Endothelial cell of umbilical vein (primary cell): ENCODE measurements at regions not wholly inside any gene's neighbourhood (a gene's known extent, or its start where the extent isn't known, plus 50 kb on each side); places are given as distances from the start of the nearest gene placed in this dataset.

Experiments
- BruUV-seq: library from RNA; stranded (reverse); fragments of 400-500 nt; replicated peaks from 2 replicates; lab custom pipeline; 2021; lab: Mats Ljungman, UMichigan
- CTCF ChIA-PET: fragments of 300-600, 350-600 bp; sonication (Branson Sonifier 250); formaldehyde crosslinking; loops from one replicate; lab custom pipeline; 2021; ENCODE audit warnings: antibody characterized with exemption, inconsistent platforms; lab: Charles Lee
- POLR2A ChIA-PET: fragments of 300-600, 350-600 bp; sonication (Branson Sonifier 250); formaldehyde crosslinking; loops from one replicate; lab custom pipeline; 2021; ENCODE audit warnings: antibody characterized with exemption, inconsistent platforms; lab: Charles Lee
- DNase-seq: peaks from one replicate; pipeline ENCODE4 v3.0.0-alpha.2; 2011; ENCODE audit warnings: low read depth, low spot score
- FAIRE-seq: peaks from 2 replicates; lab custom pipeline; 2011; peaks lifted over from hg19 to GRCh38; lab: Jason Lieb, UNC
- H2AFZ ChIP-seq: 2 replicates; pipeline ENCODE4 v1.6.0; 2012; ENCODE audit warnings: low read depth, low read length, control low read depth, inconsistent platforms
- H3K27ac ChIP-seq: 2 replicates; pipeline ENCODE4 v1.5.1; 2011; ENCODE audit warnings: low read depth, mild to moderate bottlenecking, control low read depth, low read length, moderate library complexity; ENCODE audit not compliant: insufficient read depth
- H3K27me3 ChIP-seq, 2 experiments: 2 replicates each; pipeline versions ENCODE4 v1.6.0 to v1.6.1; 2011; ENCODE audit warnings: low read length in 2 of 2, mixed read lengths in 1 of 2; ENCODE audit not compliant: control insufficient read depth in 2 of 2, insufficient read depth in 2 of 2
- H3K36me3 ChIP-seq, 2 experiments: 2 replicates in 1 of 2; 3 replicates in 1 of 2; pipeline ENCODE4 v1.5.1; 2011; ENCODE audit warnings: low read length in 2 of 2, mild to moderate bottlenecking in 1 of 2, moderate library complexity in 1 of 2; ENCODE audit not compliant: control insufficient read depth in 2 of 2, insufficient read depth in 2 of 2; ENCODE audit errors: extremely low read depth in 1 of 2
- H3K4me1 ChIP-seq: 3 replicates; pipeline ENCODE4 v1.5.1; 2011; ENCODE audit warnings: mild to moderate bottlenecking, low read length; ENCODE audit not compliant: control insufficient read depth, insufficient read depth; ENCODE audit errors: extremely low read depth
- H3K4me2 ChIP-seq: 2 replicates; pipeline ENCODE4 v1.6.1; 2011; ENCODE audit warnings: low read length, control low read depth, mixed read lengths; ENCODE audit not compliant: insufficient read depth
- H3K4me3 ChIP-seq, 3 experiments: fragments of 200-600 bp in 1 of 3; sonication (generic), shearing (Covaris generic) in 1 of 3; replicated peaks in 1 of 3; 2 replicates each; pipeline ENCODE4 v1.5.1; 2011 to 2016; ENCODE audit warnings: control low read depth in 3 of 3, low read length in 3 of 3, mild to moderate bottlenecking in 2 of 3, inconsistent platforms in 1 of 3, low read depth in 1 of 3, moderate library complexity in 1 of 3; ENCODE audit not compliant: insufficient read depth in 1 of 3
- H3K79me2 ChIP-seq: 2 replicates; pipeline ENCODE4 v1.6.0; 2012; ENCODE audit warnings: low read length, inconsistent platforms; ENCODE audit not compliant: control insufficient read depth, insufficient read depth
- H3K9ac ChIP-seq: replicated peaks from 2 replicates; pipeline ENCODE3; 2011; ENCODE audit warnings: low read length, control low read depth; ENCODE audit not compliant: insufficient read depth; ENCODE audit errors: extremely low read depth
- H3K9me1 ChIP-seq: replicated peaks from 3 replicates; pipeline ENCODE4 v1.6.0; 2011; ENCODE audit warnings: mild to moderate bottlenecking, low read length; ENCODE audit not compliant: control insufficient read depth, insufficient read depth; ENCODE audit errors: extremely low read depth
- H3K9me3 ChIP-seq: replicated peaks from 2 replicates; pipeline ENCODE4 v1.5.1; 2012; ENCODE audit warnings: low read length, inconsistent platforms; ENCODE audit not compliant: control insufficient read depth, insufficient read depth
- H4K20me1 ChIP-seq: replicated peaks from 2 replicates; pipeline ENCODE3; 2011; ENCODE audit warnings: mild to moderate bottlenecking, low read length; ENCODE audit not compliant: control insufficient read depth, insufficient read depth; ENCODE audit errors: extremely low read depth
- CTCF ChIP-seq, 2 donors: IDR thresholded peaks; 1 replicate in 1 of 2; 2 replicates in 1 of 2; pipeline ENCODE4 v1.5.1; 2011; ENCODE audit warnings: low read length in 2 of 2, mild to moderate bottlenecking in 2 of 2, moderate library complexity in 2 of 2, control low read depth in 1 of 2, inconsistent platforms in 1 of 2, low read depth in 1 of 2; ENCODE audit not compliant: insufficient read depth in 1 of 2; ENCODE audit errors: extremely low read depth in 1 of 2
- EZH2 ChIP-seq: IDR thresholded peaks from 2 replicates; pipeline ENCODE4 v1.6.1; 2012; ENCODE audit warnings: borderline replicate concordance, low read depth, mild to moderate bottlenecking, moderate library complexity, low read length, inconsistent platforms; ENCODE audit not compliant: severe bottlenecking
- FOS ChIP-seq: IDR thresholded peaks from 2 replicates; pipeline ENCODE4 v1.6.1; 2011; ENCODE audit warnings: mild to moderate bottlenecking, low read length, moderate library complexity, borderline replicate concordance; ENCODE audit not compliant: insufficient read depth
- GATA2 ChIP-seq: IDR thresholded peaks from 2 replicates; pipeline ENCODE4 v1.7.0; 2011; ENCODE audit warnings: low read depth, mild to moderate bottlenecking, moderate library complexity, mixed read lengths, low read length; ENCODE audit not compliant: insufficient read length, insufficient read depth
- JUN ChIP-seq: IDR thresholded peaks from 2 replicates; pipeline ENCODE4 v1.6.1; 2011; ENCODE audit warnings: borderline replicate concordance, low read depth; ENCODE audit not compliant: insufficient read length, insufficient read depth
- MYC ChIP-seq: IDR thresholded peaks from one replicate; pipeline ENCODE4 v1.6.1; 2011; ENCODE audit warnings: mild to moderate bottlenecking, low read depth, low read length
- POLR2A ChIP-seq: IDR thresholded peaks from 2 replicates; pipeline ENCODE4 v1.6.1; 2012; ENCODE audit warnings: low read depth, mild to moderate bottlenecking, control low read depth, low read length
- POLR2AphosphoS5 ChIP-seq: IDR thresholded peaks from 2 replicates; pipeline ENCODE4 v1.6.1; 2012; ENCODE audit warnings: low read depth, mild to moderate bottlenecking, control low read depth, low read length, moderate library complexity; ENCODE audit not compliant: insufficient read depth
- dilution Hi-C: fragments of 300-500 bp; cut with MboI; formaldehyde crosslinking; loops from one replicate; pipeline ENCODE4 v1.15.0; 2019; ENCODE audit warnings: low sequenced_read_pairs; ENCODE audit not compliant: extremely low pct_ligation_motif_present
- intact Hi-C: fragments of 100-400 bp; cut with micrococcal nuclease; formaldehyde crosslinking; loops from one replicate; pipeline ENCODE4 v1.10.0; 2022
- TF ChIP-seq, protein P1 (sequence below): IDR thresholded peaks from 2 replicates; pipeline ENCODE4 v1.6.1; 2011; ENCODE audit not compliant: insufficient read depth, insufficient read length

DNA sequence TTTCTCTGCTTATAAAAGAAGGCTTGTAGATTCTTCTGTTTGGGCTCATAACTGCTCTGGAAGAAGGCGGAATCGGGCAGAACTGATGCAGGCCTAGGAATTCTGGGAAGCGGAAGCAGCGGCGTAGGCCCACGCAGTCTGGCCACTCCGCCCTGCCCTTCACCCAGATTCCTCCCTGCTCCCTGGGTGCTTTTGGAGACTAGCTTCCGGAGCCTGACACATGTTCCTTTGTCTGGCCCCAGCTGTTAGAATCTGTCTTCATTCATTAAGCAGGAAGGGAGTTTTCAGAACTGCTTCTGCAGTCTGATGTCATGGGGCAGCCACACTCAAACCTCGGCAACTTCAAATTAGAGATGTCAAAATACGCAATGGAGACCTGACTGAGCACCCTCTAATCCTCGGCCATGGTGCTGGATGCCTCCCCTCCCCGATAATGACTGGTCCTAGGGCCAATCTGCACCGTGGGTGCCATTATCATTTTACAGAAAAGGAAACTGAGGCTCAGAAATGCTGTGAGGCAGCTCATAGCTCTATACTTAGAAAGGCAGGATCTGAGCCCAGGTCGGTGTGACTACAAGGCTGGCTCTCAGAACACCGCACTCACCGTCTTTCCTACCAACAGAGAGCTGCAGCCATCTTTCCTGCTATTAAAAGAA is 275.7 kb downstream of the MYCN start:
- no peaks in the 10 kb centered on the region for H3K9me3 ChIP-seq
- FAIRE-seq = no peak
- no peaks in the 10 kb centered on the region for H4K20me1 ChIP-seq
- no peaks in the 10 kb centered on the region for H3K9me1 ChIP-seq
- TF ChIP-seq, protein P1, sequence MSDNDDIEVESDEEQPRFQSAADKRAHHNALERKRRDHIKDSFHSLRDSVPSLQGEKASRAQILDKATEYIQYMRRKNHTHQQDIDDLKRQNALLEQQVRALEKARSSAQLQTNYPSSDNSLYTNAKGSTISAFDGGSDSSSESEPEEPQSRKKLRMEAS = no peak
- TF ChIP-seq JUN (no peak), CTCF (IDR thresholded peaks at IDR 0.05; ENCODE audit: extremely low read depth in 1 of 2, insufficient read depth in 1 of 2, low read depth in 1 of 2, low read length in 2 of 2) (no peak), GATA2 (no peak), MYC (no peak), FOS (no peak), POLR2AphosphoS5 (no peak), POLR2A (no peak), EZH2 (no peak)
- no peak overlapping the region for H3K9ac ChIP-seq
- ChIA-PET CTCF (no interaction called here), POLR2A (no interaction called here)
- H3K79me2 ChIP-seq = no peaks in the 10 kb centered on the region
- H2AFZ ChIP-seq = no peak overlapping the region
- H3K27ac ChIP-seq = no peak overlapping the region
- dilution Hi-C loops = no loop called here
- no peaks in the 10 kb centered on the region for H3K4me1 ChIP-seq
- H3K27me3 ChIP-seq = no peaks in the 10 kb centered on the region
- intact Hi-C loops = no loop called here
- H3K36me3 ChIP-seq = no peaks in the 10 kb centered on the region
- no TSS peak for BruUV-seq
- H3K4me3 ChIP-seq = no peak overlapping the region
- no peak overlapping the region for H3K4me2 ChIP-seq
- DNase-seq = no peak
